ENCODE measurements at regions not wholly inside any gene's neighbourhood (a gene's known extent, or its start where the extent isn't known, plus 50 kb on each side); places are given as distances from the start of the nearest gene placed in this dataset.

DNA sequence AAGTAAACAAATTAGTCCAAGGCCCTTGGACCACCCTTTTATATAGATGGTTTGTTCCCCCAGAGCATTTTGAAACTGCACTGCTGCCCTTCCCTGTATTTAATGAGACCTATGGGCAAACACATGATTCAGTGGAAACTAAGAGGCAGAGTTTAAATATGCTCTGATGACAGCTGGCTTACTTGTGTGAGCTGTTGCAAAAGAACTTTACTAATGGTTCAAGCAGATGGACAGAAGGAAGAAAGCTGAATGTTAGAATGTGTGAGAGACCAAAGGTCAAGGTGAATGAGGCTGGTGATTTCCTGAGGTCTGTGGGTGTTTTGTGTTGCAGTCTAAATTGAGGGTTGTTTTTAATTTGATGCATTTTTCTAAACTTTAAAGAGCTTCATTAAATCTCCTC is 123.0 kb upstream of the CEP162 start:
- Histone ChIP-seq H3K4me3 (ENCODE audit: low read length in 3 of 3) (no peak overlapping the region), H3K36me3 (ENCODE audit: control insufficient read depth in 3 of 3, insufficient read depth in 3 of 3, low read length in 3 of 3) (no peaks in the 10 kb centered on the region), H3K9ac (ENCODE audit: low read depth in 1 of 3, low read length in 3 of 3) (no peak overlapping the region), H3K27me3 (ENCODE audit: control insufficient read depth in 3 of 3, insufficient read depth in 3 of 3, low read length in 3 of 3) (no peaks in the 10 kb centered on the region), H3K4me1 (ENCODE audit: control insufficient read depth in 3 of 3, insufficient read depth in 3 of 3, low read length in 3 of 3) (no peaks in the 10 kb centered on the region), H3K9me3 (ENCODE audit: control insufficient read depth in 3 of 3, low read length in 3 of 3) (no peaks in the 10 kb centered on the region), H3K27ac (ENCODE audit: low read depth, low read length) (no peak overlapping the region)

- H3K27ac ChIP-seq (ENCODE audit: low read depth, low read length), result no peak overlapping the region
- no peaks in the 10 kb centered on the region for H3K27me3 ChIP-seq (ENCODE audit: control insufficient read depth in 3 of 3, insufficient read depth in 3 of 3, low read length in 3 of 3)
- no peak overlapping the region for H3K9ac ChIP-seq (ENCODE audit: low read depth in 1 of 3, low read length in 3 of 3)
- no peaks in the 10 kb centered on the region for H3K36me3 ChIP-seq (ENCODE audit: control insufficient read depth in 3 of 3, insufficient read depth in 3 of 3, low read length in 3 of 3)
- no peaks in the 10 kb centered on the region for H3K4me1 ChIP-seq (ENCODE audit: control insufficient read depth in 3 of 3, insufficient read depth in 3 of 3, low read length in 3 of 3)
- no peak overlapping the region for H3K4me3 ChIP-seq (ENCODE audit: low read length in 3 of 3)
- no peaks in the 10 kb centered on the region for H3K9me3 ChIP-seq (ENCODE audit: control insufficient read depth in 3 of 3, low read length in 3 of 3)
Measured at GRCh38 chr6:84349542-84349941, 122.1 kb upstream of the CEP162 start.

DNA sequence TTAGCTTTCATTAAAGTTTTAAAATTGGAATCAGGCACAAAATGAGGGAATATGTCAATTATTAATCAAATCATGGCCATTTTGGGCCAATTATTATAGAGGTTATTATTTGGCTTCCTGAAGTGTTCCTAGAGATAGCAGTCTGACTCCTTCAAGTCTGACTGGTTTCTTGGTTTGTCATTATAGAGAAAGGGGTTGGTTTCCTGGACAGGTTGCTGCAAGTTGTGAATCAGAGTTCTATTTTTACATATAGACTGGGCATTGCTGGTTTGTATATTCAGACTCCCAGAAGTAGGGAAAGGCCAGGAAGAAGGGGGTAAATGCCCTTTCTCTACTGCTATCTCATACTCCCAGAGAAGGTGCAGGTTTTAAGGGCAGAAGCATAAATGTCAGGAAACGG is 121.4 kb upstream of the CEP162 start:
- Histone ChIP-seq H3K27ac (ENCODE audit: low read depth, low read length) (no peak overlapping the region), H3K4me1 (ENCODE audit: control insufficient read depth in 3 of 3, insufficient read depth in 3 of 3, low read length in 3 of 3) (no peaks in the 10 kb centered on the region), H3K4me3 (ENCODE audit: low read length in 3 of 3) (no peak overlapping the region), H3K9me3 (ENCODE audit: control insufficient read depth in 3 of 3, low read length in 3 of 3) (no peaks in the 10 kb centered on the region), H3K27me3 (ENCODE audit: control insufficient read depth in 3 of 3, insufficient read depth in 3 of 3, low read length in 3 of 3) (no peaks in the 10 kb centered on the region), H3K36me3 (ENCODE audit: control insufficient read depth in 3 of 3, insufficient read depth in 3 of 3, low read length in 3 of 3) (no peaks in the 10 kb centered on the region), H3K9ac (ENCODE audit: low read depth in 1 of 3, low read length in 3 of 3) (no peak overlapping the region)

DNA sequence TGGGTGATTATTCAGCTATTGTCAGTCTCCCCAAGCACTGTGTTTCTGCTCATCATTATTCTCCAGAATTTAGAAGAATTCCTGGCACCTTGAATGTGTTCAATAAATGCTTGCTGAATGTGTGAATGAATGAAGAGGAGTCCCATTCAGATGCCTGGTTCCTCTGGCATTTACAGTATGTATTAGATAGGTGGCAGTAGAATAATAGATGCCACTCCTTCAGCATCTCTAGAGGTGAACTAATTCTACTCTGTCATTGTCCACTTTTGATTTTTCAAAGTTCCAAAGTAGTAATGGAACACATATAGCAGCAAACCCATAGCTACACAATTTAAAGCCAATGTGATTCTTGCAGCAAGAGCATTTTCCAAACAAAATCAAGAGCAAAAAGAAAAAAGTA is 118.9 kb upstream of the CEP162 start:
- H3K9ac ChIP-seq (ENCODE audit: low read depth in 1 of 3, low read length in 3 of 3), result no peak overlapping the region
- H3K27me3 ChIP-seq (ENCODE audit: control insufficient read depth in 3 of 3, insufficient read depth in 3 of 3, low read length in 3 of 3), result no peaks in the 10 kb centered on the region
- no peaks in the 10 kb centered on the region for H3K36me3 ChIP-seq (ENCODE audit: control insufficient read depth in 3 of 3, insufficient read depth in 3 of 3, low read length in 3 of 3)
- H3K27ac ChIP-seq (ENCODE audit: low read depth, low read length), result no peak overlapping the region
- no peaks in the 10 kb centered on the region for H3K9me3 ChIP-seq (ENCODE audit: control insufficient read depth in 3 of 3, low read length in 3 of 3)
- no peak overlapping the region for H3K4me3 ChIP-seq (ENCODE audit: low read length in 3 of 3)
- no peaks in the 10 kb centered on the region for H3K4me1 ChIP-seq (ENCODE audit: control insufficient read depth in 3 of 3, insufficient read depth in 3 of 3, low read length in 3 of 3)

GRCh38 chr6:84344005-84344404 is 116.6 kb upstream of the CEP162 start:
- Histone ChIP-seq H3K27me3 (ENCODE audit: control insufficient read depth in 3 of 3, insufficient read depth in 3 of 3, low read length in 3 of 3) (no peaks in the 10 kb centered on the region), H3K36me3 (ENCODE audit: control insufficient read depth in 3 of 3, insufficient read depth in 3 of 3, low read length in 3 of 3) (no peaks in the 10 kb centered on the region), H3K4me1 (ENCODE audit: control insufficient read depth in 3 of 3, insufficient read depth in 3 of 3, low read length in 3 of 3) (no peaks in the 10 kb centered on the region), H3K9ac (ENCODE audit: low read depth in 1 of 3, low read length in 3 of 3) (no peak overlapping the region), H3K27ac (ENCODE audit: low read depth, low read length) (no peak overlapping the region), H3K4me3 (ENCODE audit: low read length in 3 of 3) (no peak overlapping the region), H3K9me3 (ENCODE audit: control insufficient read depth in 3 of 3, low read length in 3 of 3) (no peaks in the 10 kb centered on the region)

- no peak overlapping the region for H3K9ac ChIP-seq (ENCODE audit: low read depth in 1 of 3, low read length in 3 of 3)
- H3K27ac ChIP-seq (ENCODE audit: low read depth, low read length), result no peak overlapping the region
- H3K9me3 ChIP-seq (ENCODE audit: control insufficient read depth in 3 of 3, low read length in 3 of 3), result no peaks in the 10 kb centered on the region
- no peak overlapping the region for H3K4me3 ChIP-seq (ENCODE audit: low read length in 3 of 3)
- H3K27me3 ChIP-seq (ENCODE audit: control insufficient read depth in 3 of 3, insufficient read depth in 3 of 3, low read length in 3 of 3), result no peaks in the 10 kb centered on the region
- no peaks in the 10 kb centered on the region for H3K4me1 ChIP-seq (ENCODE audit: control insufficient read depth in 3 of 3, insufficient read depth in 3 of 3, low read length in 3 of 3)
- H3K36me3 ChIP-seq (ENCODE audit: control insufficient read depth in 3 of 3, insufficient read depth in 3 of 3, low read length in 3 of 3), result no peaks in the 10 kb centered on the region
Measured at GRCh38 chr6:84340422-84340821, 113.0 kb upstream of the CEP162 start.

GRCh38 chr6:84333842-84334241 is 106.4 kb upstream of the CEP162 start:
- Histone ChIP-seq H3K4me3 (ENCODE audit: low read length in 3 of 3) (no peak overlapping the region), H3K4me1 (ENCODE audit: control insufficient read depth in 3 of 3, insufficient read depth in 3 of 3, low read length in 3 of 3) (no peaks in the 10 kb centered on the region), H3K9me3 (ENCODE audit: control insufficient read depth in 3 of 3, low read length in 3 of 3) (no peaks in the 10 kb centered on the region), H3K27ac (ENCODE audit: low read depth, low read length) (no peak overlapping the region), H3K9ac (ENCODE audit: low read depth in 1 of 3, low read length in 3 of 3) (no peak overlapping the region), H3K27me3 (ENCODE audit: control insufficient read depth in 3 of 3, insufficient read depth in 3 of 3, low read length in 3 of 3) (no peaks in the 10 kb centered on the region), H3K36me3 (ENCODE audit: control insufficient read depth in 3 of 3, insufficient read depth in 3 of 3, low read length in 3 of 3) (no peaks in the 10 kb centered on the region)

- H3K4me1 ChIP-seq (ENCODE audit: control insufficient read depth in 3 of 3, insufficient read depth in 3 of 3, low read length in 3 of 3), result no peaks in the 10 kb centered on the region
- H3K27me3 ChIP-seq (ENCODE audit: control insufficient read depth in 3 of 3, insufficient read depth in 3 of 3, low read length in 3 of 3), result no peaks in the 10 kb centered on the region
- H3K9me3 ChIP-seq (ENCODE audit: control insufficient read depth in 3 of 3, low read length in 3 of 3), result no peaks in the 10 kb centered on the region
- H3K9ac ChIP-seq (ENCODE audit: low read depth in 1 of 3, low read length in 3 of 3), result no peak overlapping the region
- H3K4me3 ChIP-seq (ENCODE audit: low read length in 3 of 3), result no peak overlapping the region
- no peak overlapping the region for H3K27ac ChIP-seq (ENCODE audit: low read depth, low read length)
- H3K36me3 ChIP-seq (ENCODE audit: control insufficient read depth in 3 of 3, insufficient read depth in 3 of 3, low read length in 3 of 3), result no peaks in the 10 kb centered on the region
Measured at GRCh38 chr6:84332139-84333034, 104.9 kb upstream of the CEP162 start.

- Histone ChIP-seq H3K4me3 (ENCODE audit: low read length in 3 of 3) (no peak overlapping the region), H3K9ac (ENCODE audit: low read depth in 1 of 3, low read length in 3 of 3) (no peak overlapping the region), H3K4me1 (ENCODE audit: control insufficient read depth in 3 of 3, insufficient read depth in 3 of 3, low read length in 3 of 3) (no peaks in the 10 kb centered on the region), H3K27ac (ENCODE audit: low read depth, low read length) (no peak overlapping the region), H3K9me3 (ENCODE audit: control insufficient read depth in 3 of 3, low read length in 3 of 3) (no peaks in the 10 kb centered on the region), H3K36me3 (ENCODE audit: control insufficient read depth in 3 of 3, insufficient read depth in 3 of 3, low read length in 3 of 3) (no peaks in the 10 kb centered on the region), H3K27me3 (ENCODE audit: control insufficient read depth in 3 of 3, insufficient read depth in 3 of 3, low read length in 3 of 3) (no peaks in the 10 kb centered on the region)
Measured at GRCh38 chr6:84330325-84330724, 102.9 kb upstream of the CEP162 start.

DNA sequence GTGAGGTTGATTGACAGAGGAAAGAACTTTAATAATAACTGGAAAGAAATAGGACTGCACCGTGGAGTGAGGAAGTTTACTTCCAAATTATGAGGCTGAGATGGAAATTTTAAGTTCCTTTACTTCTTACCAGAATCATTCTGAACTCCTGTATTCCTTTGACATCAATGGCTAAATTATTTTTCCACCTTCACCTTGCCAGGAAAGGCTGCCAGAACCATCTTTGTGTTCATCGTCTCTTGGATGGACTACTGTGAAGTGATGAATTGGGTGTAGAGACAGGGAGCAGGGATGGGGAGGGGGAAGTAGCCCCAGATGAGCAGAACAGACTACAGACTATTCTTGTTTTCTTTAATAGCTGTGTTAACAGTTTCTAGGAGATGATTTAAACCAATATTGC is 102.1 kb upstream of the CEP162 start:
- no peak overlapping the region for H3K4me3 ChIP-seq (ENCODE audit: low read length in 3 of 3)
- H3K4me1 ChIP-seq (ENCODE audit: control insufficient read depth in 3 of 3, insufficient read depth in 3 of 3, low read length in 3 of 3), result no peaks in the 10 kb centered on the region
- H3K27me3 ChIP-seq (ENCODE audit: control insufficient read depth in 3 of 3, insufficient read depth in 3 of 3, low read length in 3 of 3), result no peaks in the 10 kb centered on the region
- no peaks in the 10 kb centered on the region for H3K9me3 ChIP-seq (ENCODE audit: control insufficient read depth in 3 of 3, low read length in 3 of 3)
- no peak overlapping the region for H3K27ac ChIP-seq (ENCODE audit: low read depth, low read length)
- no peaks in the 10 kb centered on the region for H3K36me3 ChIP-seq (ENCODE audit: control insufficient read depth in 3 of 3, insufficient read depth in 3 of 3, low read length in 3 of 3)
- no peak overlapping the region for H3K9ac ChIP-seq (ENCODE audit: low read depth in 1 of 3, low read length in 3 of 3)
